Peyer's patch (tissue), 4 donors: ENCODE measurements at regions not wholly inside any gene's neighbourhood (a gene's known extent, or its start where the extent isn't known, plus 50 kb on each side); places are given as distances from the start of the nearest gene placed in this dataset.

ENCODE experiments used
- DNase-seq, 3 donors: peaks; one replicate each; pipeline ENCODE4 v3.0.0-alpha.2; 2017 to 2019
- H3K27ac ChIP-seq, 4 donors: fragments of 200-600 bp; sonication (generic); one replicate each; pipeline ENCODE4 v1.5.1; 2016 to 2019
- H3K27me3 ChIP-seq, 2 donors: fragments of 200-600 bp; sonication (generic); one replicate each; pipeline ENCODE4 v1.5.1; 2019
- H3K36me3 ChIP-seq, 3 donors: fragments of 200-600 bp; sonication (generic); one replicate each; pipeline ENCODE4 v1.5.1; 2016 to 2019
- H3K4me1 ChIP-seq, 4 donors: fragments of 200-600 bp; sonication (generic); one replicate each; pipeline ENCODE4 v1.5.1; 2016 to 2019
- H3K4me3 ChIP-seq, 4 donors: fragments of 200-600 bp; sonication (generic); 1 replicate in 3 of 4; 2 replicates in 1 of 4; pipeline ENCODE4 v1.5.1; 2016 to 2019; ENCODE audit warnings: mild to moderate bottlenecking in 1 of 4
- H3K9me3 ChIP-seq, 4 donors: fragments of 200-600 bp; sonication (generic); one replicate each; pipeline ENCODE4 v1.5.1; 2016 to 2019; ENCODE audit warnings: mild to moderate bottlenecking in 1 of 4
- CTCF ChIP-seq, 6 experiments: fragments of 450-650 bp in 4 of 6; fragments of 200-600 bp in 2 of 6; sonication (generic) in 1 of 6; IDR thresholded peaks; one replicate each; pipeline ENCODE4 v1.5.1; 2017 to 2019; ENCODE audit warnings: antibody characterized with exemption in 6 of 6, mild to moderate bottlenecking in 3 of 6, moderate library complexity in 1 of 6
- POLR2A ChIP-seq, 2 donors: fragments of 450-650 bp; IDR thresholded peaks; one replicate each; pipeline ENCODE4 v1.5.1; 2017; ENCODE audit warnings: antibody characterized with exemption in 2 of 2, mild to moderate bottlenecking in 2 of 2, moderate library complexity in 2 of 2

GRCh38 chr6:157772820-157773219 is 50.2 kb upstream of the SNX9 start:
- Histone ChIP-seq H3K36me3 (no peaks in the 10 kb centered on the region), H3K9me3 (no peaks in the 10 kb centered on the region), H3K4me1 (peaks cover 0 to 13% (median 5%) of the 10 kb centered on the region in 4 donors), H3K4me3 (no peak overlapping the region), H3K27ac (no peak overlapping the region), H3K27me3 (no peaks in the 10 kb centered on the region)
- TF ChIP-seq CTCF (IDR thresholded peaks at IDR 0.05) (no peak), POLR2A (IDR thresholded peaks at IDR 0.05) (no peak)
- no peak for DNase-seq
